GM12878 (cell line): ENCODE measurements at regions not wholly inside any gene's neighbourhood (a gene's known extent, or its start where the extent isn't known, plus 50 kb on each side); places are given as distances from the start of the nearest gene placed in this dataset.

Experiments
- ATAC-seq: fragments of 200-7000 bp; cut with Tn5 transposase; 3 replicates; pipeline ENCODE4 v1.9.1; 2020; ENCODE audit warnings: mild to moderate bottlenecking, moderate library complexity
- BruUV-seq: library from RNA; stranded (reverse); fragments of 400-500 nt; replicated peaks from 2 replicates; lab custom pipeline; 2021; lab: Mats Ljungman, UMichigan
- CTCF ChIA-PET: fragments of 300-600 bp; sonication (Branson Sonifier 250); formaldehyde crosslinking; extraction: SDS; loops from one replicate; lab custom pipeline; 2021; ENCODE audit warnings: inconsistent platforms; lab: Yijun Ruan, JAX
- POLR2A ChIA-PET: fragments of 350-600 bp; formaldehyde crosslinking; extraction: SDS; loops from one replicate; lab custom pipeline; 2021; ENCODE audit warnings: inconsistent platforms; lab: Charles Lee
- RAD21 ChIA-PET: fragments of 300-600 bp; sonication (Branson Sonifier 250); formaldehyde crosslinking; loops from one replicate; lab custom pipeline; 2023; ENCODE audit warnings: antibody characterized with exemption; ENCODE audit not compliant: unreplicated experiment; lab: Charles Lee
- SMC1A ChIA-PET: fragments of 300-600 bp; sonication (Branson Sonifier 250); formaldehyde crosslinking; loops from one replicate; lab custom pipeline; 2023; ENCODE audit not compliant: unreplicated experiment, uncharacterized antibody; lab: Charles Lee
- DNase-seq: peaks from one replicate; pipeline ENCODE4 v3.0.0-alpha.2; 2011; ENCODE audit warnings: low read depth, low spot score
- FAIRE-seq: peaks from 3 replicates; lab custom pipeline; 2011; peaks lifted over from hg19 to GRCh38; lab: Jason Lieb, UNC
- H2AFZ ChIP-seq: 2 replicates; pipeline ENCODE4 v1.6.0; 2011; ENCODE audit warnings: low read depth, low read length, control low read depth; ENCODE audit not compliant: control insufficient read depth
- H3K27ac ChIP-seq: 2 replicates; pipeline ENCODE4 v1.5.1; 2011; ENCODE audit warnings: control low read depth; ENCODE audit not compliant: control insufficient read depth, insufficient read depth
- H3K27me3 ChIP-seq, 2 experiments: replicated peaks in 1 of 2; 2 replicates each; pipeline versions ENCODE4 v1.6.0 to v1.6.1; 2011; ENCODE audit warnings: low read length in 1 of 2; ENCODE audit not compliant: control insufficient read depth in 2 of 2, insufficient read depth in 2 of 2
- H3K36me3 ChIP-seq, 2 experiments: 2 replicates each; pipeline ENCODE4 v1.5.1; 2011; ENCODE audit warnings: low read length in 1 of 2; ENCODE audit not compliant: control insufficient read depth in 2 of 2, insufficient read depth in 2 of 2
- H3K4me1 ChIP-seq: 2 replicates; pipeline ENCODE4 v1.6.1; 2011; ENCODE audit warnings: mild to moderate bottlenecking, low read length, moderate library complexity, mixed read lengths; ENCODE audit not compliant: control insufficient read depth, insufficient read depth
- H3K4me2 ChIP-seq: 2 replicates; pipeline ENCODE4 v1.6.0; 2011; ENCODE audit warnings: control low read depth; ENCODE audit not compliant: control insufficient read depth, insufficient read depth
- H3K4me3 ChIP-seq: fragments of 200-600 bp; sonication (generic); 2 replicates; pipeline ENCODE4 v1.5.1; 2016
- H3K79me2 ChIP-seq: 2 replicates; pipeline ENCODE4 v1.6.0; 2011; ENCODE audit warnings: low read length; ENCODE audit not compliant: control insufficient read depth, insufficient read depth
- H3K9ac ChIP-seq: 2 replicates; pipeline ENCODE4 v1.8.0; 2011; ENCODE audit warnings: low read length, control low read depth, mixed read lengths; ENCODE audit not compliant: control insufficient read depth, insufficient read depth
- H3K9me3 ChIP-seq: replicated peaks from 3 replicates; pipeline ENCODE4 v1.5.1; 2011; ENCODE audit warnings: mild to moderate bottlenecking, low read length; ENCODE audit not compliant: control insufficient read depth, insufficient read depth
- H4K20me1 ChIP-seq: 2 replicates; pipeline ENCODE4 v1.6.0; 2011; ENCODE audit not compliant: control insufficient read depth, insufficient read depth
- BCL11A ChIP-seq: IDR thresholded peaks from 2 replicates; pipeline ENCODE4 v1.6.1; 2011; ENCODE audit warnings: low read depth, low read length
- CBX3 ChIP-seq: fragments of 200-600 bp; sonication (generic); IDR thresholded peaks from 2 replicates; pipeline ENCODE4 v1.6.1; 2016; ENCODE audit warnings: low read depth, borderline replicate concordance
- CBX5 ChIP-seq: sonication (generic); IDR thresholded peaks from 2 replicates; pipeline ENCODE4 v1.6.1; 2016; ENCODE audit warnings: low read depth, moderate library complexity, mild to moderate bottlenecking, inconsistent platforms
- E4F1 ChIP-seq: fragments of 450-650 bp; IDR thresholded peaks from 2 replicates; pipeline ENCODE4 v1.6.1; 2018; ENCODE audit warnings: borderline replicate concordance, mild to moderate bottlenecking; ENCODE audit not compliant: partially characterized antibody
- NFXL1 ChIP-seq: fragments of 450-650 bp; IDR thresholded peaks from 2 replicates; pipeline ENCODE4 v1.6.1; 2017; ENCODE audit warnings: antibody characterized with exemption, mild to moderate bottlenecking, borderline replicate concordance
- NRF1 ChIP-seq: conservative IDR thresholded peaks from 2 replicates; pipeline ENCODE4 v1.6.1; 2011; ENCODE audit warnings: mild to moderate bottlenecking, low read depth, low read length, improper control_type of control experiment
- POU2F2 ChIP-seq: IDR thresholded peaks from 3 replicates; pipeline ENCODE4 v1.6.1; 2011; ENCODE audit warnings: low read depth, mild to moderate bottlenecking, low read length, borderline replicate concordance
- RELA ChIP-seq: fragments of 450-650 bp; IDR thresholded peaks from 2 replicates; pipeline ENCODE4 v1.8.0; 2014; ENCODE audit warnings: borderline replicate concordance; ENCODE audit not compliant: partially characterized antibody
- SKIL ChIP-seq: fragments of 450-650 bp; IDR thresholded peaks from 2 replicates; pipeline ENCODE4 v1.6.1; 2017; ENCODE audit warnings: mild to moderate bottlenecking, low read depth, inconsistent platforms; ENCODE audit not compliant: poor library complexity, severe bottlenecking
- SPI1 ChIP-seq: IDR thresholded peaks from 2 replicates; pipeline ENCODE4 v1.6.1; 2011; ENCODE audit warnings: low read depth, mild to moderate bottlenecking, low read length, moderate library complexity, borderline replicate concordance; ENCODE audit not compliant: insufficient read depth
- SREBF2 ChIP-seq: IDR thresholded peaks from 2 replicates; pipeline ENCODE4 v1.6.1; 2012; ENCODE audit warnings: mild to moderate bottlenecking, low read length
- ZNF384 ChIP-seq: IDR thresholded peaks from 2 replicates; pipeline ENCODE4 v1.6.1; 2012; ENCODE audit warnings: low read depth, mild to moderate bottlenecking, low read length, improper control_type of control experiment, borderline replicate concordance
- WGBS: methylation state at CpG from one replicate; pipeline ENCODE4 v1.1.6; 2016; ENCODE audit warnings: low lambda C conversion rate; ENCODE audit not compliant: insufficient replicate concordance, insufficient coverage; ENCODE audit errors: missing lambda C conversion rate; 5-methylcytosine and 5-hydroxymethylcytosine counted together
- in situ Hi-C: fragments of 300-500 bp; cut with MboI; formaldehyde crosslinking; loops from 9 replicates; pipeline ENCODE4 v1.14.3; 2018; ENCODE audit warnings: mixed read lengths
- intact Hi-C: fragments of 100-400 bp; cut with micrococcal nuclease; formaldehyde crosslinking; loops from one replicate; pipeline ENCODE4 v1.14.2; 2022; ENCODE audit not compliant: unreplicated experiment

- 15% methylated on average over 5 of the region's 5 CpGs for WGBS
- ChIA-PET SMC1A (no interaction called here), POLR2A (no interaction called here), RAD21 (no interaction called here), CTCF (no interaction called here)
- Histone ChIP-seq H3K4me2 (no peak overlapping the region), H3K9me3 (no peaks in the 10 kb centered on the region; the same call in 2 of the 3 replicates), H3K36me3 (no peaks in the 10 kb centered on the region), H3K4me1 (no peaks in the 10 kb centered on the region), H3K27ac (no peak overlapping the region), H3K79me2 (no peaks in the 10 kb centered on the region), H3K27me3 (no peaks in the 10 kb centered on the region), H2AFZ (no peak overlapping the region), H3K4me3 (no peak overlapping the region), H3K9ac (no peak overlapping the region), H4K20me1 (no peaks in the 10 kb centered on the region)
- in situ Hi-C loops (no loop called here), intact Hi-C loops (no loop called here)
- DNase-seq, result no peak
- ATAC-seq, result no peak
- no peak for TF ChIP-seq SREBF2
- no peak for TF ChIP-seq E4F1
- TF ChIP-seq NFXL1, result no peak
- TF ChIP-seq ZNF384, result no peak
- FAIRE-seq, result no peak
- no TSS peak for BruUV-seq
Observed at GRCh38 chr7:69277366-69277765, 320.9 kb upstream of the AUTS2 start.

DNA sequence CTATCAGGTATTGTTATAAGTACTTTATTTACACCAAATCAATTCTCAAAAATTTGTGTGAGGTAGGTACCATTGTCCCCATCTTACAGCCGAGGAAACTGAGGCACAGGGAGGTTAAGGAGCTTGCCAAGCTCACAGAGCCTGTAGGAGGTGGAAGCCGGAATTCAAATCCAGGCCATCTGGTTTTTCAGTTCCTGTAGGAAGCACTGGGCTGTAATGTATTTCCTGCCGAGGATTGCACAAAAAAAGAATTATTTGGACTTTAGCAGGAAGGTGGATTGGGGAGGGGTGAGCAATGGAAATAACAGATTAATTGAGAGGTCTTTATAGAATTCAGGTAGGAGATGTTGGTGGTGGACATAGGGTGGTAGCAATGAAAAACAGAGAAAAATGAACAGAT, 315.3 kb upstream of the AUTS2 start:
- no peak for ATAC-seq
- RAD21 ChIA-PET, result no interaction called here
- Histone ChIP-seq H3K4me3 (no peak overlapping the region), H3K36me3 (no peaks in the 10 kb centered on the region), H3K4me1 (no peaks in the 10 kb centered on the region), H2AFZ (no peak overlapping the region), H4K20me1 (no peaks in the 10 kb centered on the region), H3K9me3 (no peaks in the 10 kb centered on the region; the same call in 2 of the 3 replicates), H3K9ac (no peak overlapping the region), H3K27me3 (no peaks in the 10 kb centered on the region), H3K79me2 (no peaks in the 10 kb centered on the region), H3K4me2 (no peak overlapping the region), H3K27ac (no peak overlapping the region)
- SMC1A ChIA-PET, result no interaction called here
- TF ChIP-seq BCL11A, result no peak
- TF ChIP-seq NRF1, result no peak
- no peak for TF ChIP-seq CBX5
- no peak for TF ChIP-seq SKIL
- no peak for TF ChIP-seq SPI1
- no peak for TF ChIP-seq POU2F2
- no peak for TF ChIP-seq RELA
- TF ChIP-seq CBX3, result no peak
- no peak for DNase-seq
- 12% methylated on average over 3 of the region's 3 CpGs for WGBS
- no peak for FAIRE-seq
- intact Hi-C loops (no loop called here), in situ Hi-C loops (no loop called here)
- POLR2A ChIA-PET, result no interaction called here
- CTCF ChIA-PET, result no interaction called here
- no TSS peak for BruUV-seq
